IMR-90 (cell line): ENCODE measurements at regions not wholly inside any gene's neighbourhood (a gene's known extent, or its start where the extent isn't known, plus 50 kb on each side); places are given as distances from the start of the nearest gene placed in this dataset.

Experiments
- CEBPB ChIP-seq: IDR thresholded peaks from 2 replicates; pipeline ENCODE4 v1.6.1; 2012; ENCODE audit warnings: low read depth, low read length, improper control_type of control experiment
- POLR2A ChIP-seq: IDR thresholded peaks from 2 replicates; pipeline ENCODE4 v1.6.1; 2012; ENCODE audit warnings: mild to moderate bottlenecking, low read depth, low read length
- TF ChIP-seq, protein P1 (sequence below): conservative IDR thresholded peaks from 2 replicates; pipeline ENCODE4 v1.5.1; 2012; ENCODE audit warnings: mild to moderate bottlenecking, low read depth, low read length, improper control_type of control experiment

DNA sequence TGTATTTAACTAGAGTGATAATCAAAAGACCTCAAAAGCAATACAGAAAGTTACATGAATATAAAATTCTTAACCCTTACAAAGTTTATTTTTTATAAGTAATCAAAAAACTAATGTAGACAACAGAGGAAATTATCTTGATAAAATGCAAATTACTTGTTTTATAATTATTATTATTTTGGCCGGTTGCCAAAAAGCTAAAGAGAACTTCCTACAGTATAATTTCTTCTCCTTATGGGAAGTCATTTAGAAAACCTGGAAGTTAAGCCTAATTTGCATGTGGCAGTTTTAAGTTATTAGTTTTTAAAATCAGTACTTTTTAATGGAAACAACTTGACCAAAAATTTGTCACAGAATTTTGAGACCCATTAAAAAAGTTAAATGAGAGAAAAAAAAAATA is 621.3 kb upstream of the PCDH10 start:
- no peak for TF ChIP-seq CEBPB
- TF ChIP-seq, protein P1, sequence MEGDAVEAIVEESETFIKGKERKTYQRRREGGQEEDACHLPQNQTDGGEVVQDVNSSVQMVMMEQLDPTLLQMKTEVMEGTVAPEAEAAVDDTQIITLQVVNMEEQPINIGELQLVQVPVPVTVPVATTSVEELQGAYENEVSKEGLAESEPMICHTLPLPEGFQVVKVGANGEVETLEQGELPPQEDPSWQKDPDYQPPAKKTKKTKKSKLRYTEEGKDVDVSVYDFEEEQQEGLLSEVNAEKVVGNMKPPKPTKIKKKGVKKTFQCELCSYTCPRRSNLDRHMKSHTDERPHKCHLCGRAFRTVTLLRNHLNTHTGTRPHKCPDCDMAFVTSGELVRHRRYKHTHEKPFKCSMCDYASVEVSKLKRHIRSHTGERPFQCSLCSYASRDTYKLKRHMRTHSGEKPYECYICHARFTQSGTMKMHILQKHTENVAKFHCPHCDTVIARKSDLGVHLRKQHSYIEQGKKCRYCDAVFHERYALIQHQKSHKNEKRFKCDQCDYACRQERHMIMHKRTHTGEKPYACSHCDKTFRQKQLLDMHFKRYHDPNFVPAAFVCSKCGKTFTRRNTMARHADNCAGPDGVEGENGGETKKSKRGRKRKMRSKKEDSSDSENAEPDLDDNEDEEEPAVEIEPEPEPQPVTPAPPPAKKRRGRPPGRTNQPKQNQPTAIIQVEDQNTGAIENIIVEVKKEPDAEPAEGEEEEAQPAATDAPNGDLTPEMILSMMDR, result no peak
- no peak for TF ChIP-seq POLR2A
